Nephron progenitor cell (in vitro differentiated cells): ENCODE measurements at regions not wholly inside any gene's neighbourhood (a gene's known extent, or its start where the extent isn't known, plus 50 kb on each side); places are given as distances from the start of the nearest gene placed in this dataset.

Experiments used
- DNase-seq: peaks from one replicate; pipeline ENCODE4 v3.0.0; 2021
- H3K27ac Mint-ChIP-seq: 2 replicates; pipeline ENCODE4 v1.8.0; 2021; ENCODE audit warnings: mild to moderate bottlenecking, moderate library complexity, mixed read lengths
- H3K27me3 Mint-ChIP-seq: 2 replicates; pipeline ENCODE4 v1.8.0; 2021; ENCODE audit warnings: mild to moderate bottlenecking, low read depth, mixed read lengths; ENCODE audit not compliant: poor library complexity
- H3K36me3 Mint-ChIP-seq: 2 replicates; pipeline ENCODE4 v1.8.0; 2021; ENCODE audit warnings: low read depth, mixed read lengths
- H3K4me1 Mint-ChIP-seq: 2 replicates; pipeline ENCODE4 v1.8.0; 2021; ENCODE audit warnings: mixed read lengths
- H3K4me3 Mint-ChIP-seq: 2 replicates; pipeline ENCODE4 v1.8.0; 2021; ENCODE audit warnings: mild to moderate bottlenecking, moderate library complexity, mixed read lengths
- H3K9me3 Mint-ChIP-seq: 2 replicates; pipeline ENCODE4 v1.8.0; 2021; ENCODE audit warnings: mild to moderate bottlenecking, moderate library complexity, mixed read lengths
- TF ChIP-seq, protein P1 (sequence below): fragments of 200-600 bp; sonication (generic); IDR thresholded peaks from 2 replicates; pipeline ENCODE4 v1.5.0; 2021; ENCODE audit warnings: antibody characterized with exemption

DNA sequence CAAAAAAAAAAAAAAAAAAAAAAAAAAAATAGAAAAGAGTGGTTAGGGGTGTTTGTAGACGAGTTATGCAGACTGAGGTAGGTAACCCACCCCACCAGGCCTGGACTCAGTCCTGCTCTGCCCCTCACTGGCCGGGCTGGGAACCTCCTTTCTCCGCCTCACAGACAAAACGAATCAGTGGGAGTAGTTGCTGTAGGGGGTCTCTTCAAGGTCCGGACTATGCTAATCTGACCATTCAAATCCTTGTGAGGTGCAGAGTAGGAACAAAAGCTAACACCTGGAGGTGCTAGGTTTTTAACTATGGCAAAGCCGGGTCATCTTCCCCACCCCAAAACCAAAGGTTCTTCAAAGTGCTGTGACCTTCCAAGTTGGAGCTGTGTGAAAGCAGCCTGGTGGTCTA is 223.7 kb downstream of the SLC4A3 start:
- Mint-ChIP-seq H3K36me3 (no peaks in the 10 kb centered on the region), H3K9me3 (no peaks in the 10 kb centered on the region), H3K4me1 (peaks cover 52% of the 10 kb centered on the region), H3K4me3 (no peak overlapping the region), H3K27ac (no peak overlapping the region), H3K27me3 (peaks cover 20% of the 10 kb centered on the region)
- TF ChIP-seq, protein P1, sequence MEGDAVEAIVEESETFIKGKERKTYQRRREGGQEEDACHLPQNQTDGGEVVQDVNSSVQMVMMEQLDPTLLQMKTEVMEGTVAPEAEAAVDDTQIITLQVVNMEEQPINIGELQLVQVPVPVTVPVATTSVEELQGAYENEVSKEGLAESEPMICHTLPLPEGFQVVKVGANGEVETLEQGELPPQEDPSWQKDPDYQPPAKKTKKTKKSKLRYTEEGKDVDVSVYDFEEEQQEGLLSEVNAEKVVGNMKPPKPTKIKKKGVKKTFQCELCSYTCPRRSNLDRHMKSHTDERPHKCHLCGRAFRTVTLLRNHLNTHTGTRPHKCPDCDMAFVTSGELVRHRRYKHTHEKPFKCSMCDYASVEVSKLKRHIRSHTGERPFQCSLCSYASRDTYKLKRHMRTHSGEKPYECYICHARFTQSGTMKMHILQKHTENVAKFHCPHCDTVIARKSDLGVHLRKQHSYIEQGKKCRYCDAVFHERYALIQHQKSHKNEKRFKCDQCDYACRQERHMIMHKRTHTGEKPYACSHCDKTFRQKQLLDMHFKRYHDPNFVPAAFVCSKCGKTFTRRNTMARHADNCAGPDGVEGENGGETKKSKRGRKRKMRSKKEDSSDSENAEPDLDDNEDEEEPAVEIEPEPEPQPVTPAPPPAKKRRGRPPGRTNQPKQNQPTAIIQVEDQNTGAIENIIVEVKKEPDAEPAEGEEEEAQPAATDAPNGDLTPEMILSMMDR: no peak
- no peak for DNase-seq

DNA sequence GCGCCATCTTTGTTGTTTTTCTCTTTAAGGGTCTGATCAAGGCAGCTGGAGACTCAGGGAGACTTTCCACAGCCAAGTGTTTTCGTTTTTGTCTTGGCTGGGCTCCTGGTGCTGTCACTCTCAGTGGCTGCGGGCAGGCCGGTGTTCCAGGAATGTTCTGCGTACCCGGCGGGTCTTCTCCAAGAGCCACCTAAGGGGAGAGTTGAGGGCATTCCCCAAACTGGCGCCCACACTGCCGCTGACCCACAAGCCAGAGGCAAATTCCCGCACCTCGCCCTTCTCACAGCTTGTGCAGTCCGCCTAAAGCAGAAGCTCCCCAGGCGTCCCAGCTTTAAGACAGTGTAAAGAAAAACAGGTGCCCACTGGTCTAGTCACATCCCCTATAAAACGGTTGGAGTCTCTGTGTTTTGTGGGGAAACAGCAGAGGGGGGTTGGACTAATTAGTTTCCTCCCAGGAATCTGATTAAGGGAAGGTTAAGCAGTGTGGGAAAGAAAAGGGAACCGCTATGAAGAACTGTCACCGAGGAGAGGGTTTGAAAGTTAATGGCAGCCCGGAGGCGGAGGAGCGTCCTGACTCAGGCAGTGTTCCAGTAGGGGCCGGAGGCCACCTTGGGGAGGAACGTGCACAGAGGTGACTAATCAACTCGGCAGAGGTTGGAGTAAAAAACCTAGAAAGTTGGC is 224.5 kb downstream of the SLC4A3 start:
- H3K27ac Mint-ChIP-seq: peak overlapping the region; percentile 57
- H3K9me3 Mint-ChIP-seq: no peaks in the 10 kb centered on the region
- peaks cover 20% of the 10 kb centered on the region for H3K27me3 Mint-ChIP-seq
- H3K4me3 Mint-ChIP-seq: peak overlapping the region; percentile 21
- peak; percentile 22 for DNase-seq
- no peaks in the 10 kb centered on the region for H3K36me3 Mint-ChIP-seq
- H3K4me1 Mint-ChIP-seq: peaks cover 60% of the 10 kb centered on the region
- TF ChIP-seq, protein P1: no peak

DNA sequence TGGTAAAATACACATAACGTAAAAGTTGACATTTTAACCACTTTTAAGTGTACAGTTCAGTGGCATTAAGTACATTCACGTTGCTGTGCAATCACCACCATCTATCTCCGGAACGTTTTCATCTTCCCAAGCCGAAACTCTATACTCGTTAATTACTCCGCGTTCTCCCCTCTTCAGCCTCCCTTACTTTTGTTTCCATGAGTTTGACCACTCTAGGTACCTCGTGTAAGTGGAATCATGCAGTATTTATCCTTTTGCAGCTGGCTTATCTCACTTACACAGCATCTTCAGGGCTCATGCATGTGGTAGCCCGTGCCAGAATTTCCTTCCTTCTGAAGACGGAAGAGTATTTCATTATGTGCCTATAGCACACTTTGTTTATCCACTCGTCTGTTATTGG is 225.2 kb downstream of the SLC4A3 start:
- Mint-ChIP-seq H3K27me3 (peaks cover 17% of the 10 kb centered on the region), H3K4me1 (peaks cover 63% of the 10 kb centered on the region), H3K27ac (no peak overlapping the region), H3K36me3 (no peaks in the 10 kb centered on the region), H3K9me3 (no peaks in the 10 kb centered on the region), H3K4me3 (no peak overlapping the region)
- no peak for DNase-seq
- TF ChIP-seq, protein P1: no peak

DNA sequence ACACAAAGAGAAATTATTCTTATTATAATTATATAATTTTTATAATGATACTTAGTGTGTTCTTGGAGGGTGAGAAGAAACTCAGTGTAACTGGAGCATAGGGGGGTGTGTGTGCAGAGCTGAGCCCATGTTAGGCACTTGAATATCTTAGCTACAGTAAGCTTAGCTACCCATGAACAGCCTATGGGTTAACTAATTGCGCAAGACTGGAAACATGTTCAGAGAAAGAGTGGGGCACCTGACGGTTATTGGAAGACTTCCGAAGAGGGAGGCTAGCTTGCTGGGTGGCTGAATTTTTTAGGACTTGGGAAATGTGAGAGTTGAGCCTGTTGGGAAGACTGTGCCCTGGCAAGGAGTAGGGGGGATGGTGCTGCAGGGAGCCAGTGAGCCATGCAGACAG is 229.2 kb downstream of the SLC4A3 start:
- H3K27ac Mint-ChIP-seq: peak overlapping the region; percentile 40

DNA sequence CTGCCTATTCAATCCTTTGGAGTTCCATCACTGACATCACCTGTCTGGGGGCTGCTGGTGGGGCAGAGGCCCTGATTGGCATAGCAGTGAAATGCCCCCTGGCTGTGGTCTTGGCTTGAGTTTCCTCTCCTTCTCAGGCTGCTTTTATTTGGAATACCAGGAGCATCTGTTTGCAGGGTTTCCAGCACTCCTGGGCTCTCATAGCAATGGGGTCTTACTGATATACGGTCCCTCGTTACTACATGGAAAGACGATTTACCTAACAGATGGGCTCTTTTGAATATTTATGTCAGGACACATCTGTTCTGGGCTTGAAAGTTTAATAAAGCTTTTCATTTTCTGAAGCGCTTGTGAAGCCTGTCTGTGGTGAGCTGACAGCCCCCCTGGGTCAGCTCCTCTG is 230.3 kb downstream of the SLC4A3 start:
- H3K27ac Mint-ChIP-seq: no peak overlapping the region
- no peak for DNase-seq
- no peaks in the 10 kb centered on the region for H3K9me3 Mint-ChIP-seq
- TF ChIP-seq, protein P1: no peak
- no peaks in the 10 kb centered on the region for H3K27me3 Mint-ChIP-seq
- H3K4me1 Mint-ChIP-seq: peaks cover 41% of the 10 kb centered on the region
- no peak overlapping the region for H3K4me3 Mint-ChIP-seq
- no peaks in the 10 kb centered on the region for H3K36me3 Mint-ChIP-seq

More for the DNA sequence above, 229.2 kb downstream of the SLC4A3 start:
- DNase-seq: no peak
- peaks cover 6% of the 10 kb centered on the region for H3K27me3 Mint-ChIP-seq
- H3K9me3 Mint-ChIP-seq: no peaks in the 10 kb centered on the region
- no peaks in the 10 kb centered on the region for H3K36me3 Mint-ChIP-seq
- TF ChIP-seq, protein P1: no peak
- H3K4me1 Mint-ChIP-seq: peaks cover 52% of the 10 kb centered on the region
- H3K4me3 Mint-ChIP-seq: no peak overlapping the region

DNA sequence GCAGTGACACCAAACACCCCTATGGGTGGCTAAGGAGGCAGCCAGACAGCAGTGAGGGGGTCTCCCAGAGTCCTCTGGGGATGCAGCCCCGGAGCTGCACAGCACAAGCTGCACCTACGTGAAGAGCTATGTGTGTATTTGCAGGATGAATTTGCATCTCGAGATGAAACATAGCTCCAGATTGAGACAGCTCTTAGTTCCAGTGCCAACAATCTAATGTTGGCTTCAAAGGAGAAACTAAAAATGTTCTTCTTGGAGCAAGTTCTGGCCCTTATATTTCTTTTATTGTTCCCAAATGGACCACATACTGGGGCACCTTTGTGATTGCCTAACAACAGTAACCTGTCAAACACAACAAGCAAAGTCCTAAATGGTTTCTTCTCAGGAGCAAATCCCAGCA is 233.9 kb downstream of the SLC4A3 start:
- peaks cover 1% of the 10 kb centered on the region for H3K9me3 Mint-ChIP-seq
- H3K4me3 Mint-ChIP-seq: no peak overlapping the region
- TF ChIP-seq, protein P1: no peak
- no peak overlapping the region for H3K27ac Mint-ChIP-seq
- no peaks in the 10 kb centered on the region for H3K27me3 Mint-ChIP-seq
- no peaks in the 10 kb centered on the region for H3K36me3 Mint-ChIP-seq
- peaks cover 33% of the 10 kb centered on the region for H3K4me1 Mint-ChIP-seq
- DNase-seq: no peak
